ENCODE measurements at regions not wholly inside any gene's neighbourhood (a gene's known extent, or its start where the extent isn't known, plus 50 kb on each side); places are given as distances from the start of the nearest gene placed in this dataset.

- TF ChIP-seq, protein P1, sequence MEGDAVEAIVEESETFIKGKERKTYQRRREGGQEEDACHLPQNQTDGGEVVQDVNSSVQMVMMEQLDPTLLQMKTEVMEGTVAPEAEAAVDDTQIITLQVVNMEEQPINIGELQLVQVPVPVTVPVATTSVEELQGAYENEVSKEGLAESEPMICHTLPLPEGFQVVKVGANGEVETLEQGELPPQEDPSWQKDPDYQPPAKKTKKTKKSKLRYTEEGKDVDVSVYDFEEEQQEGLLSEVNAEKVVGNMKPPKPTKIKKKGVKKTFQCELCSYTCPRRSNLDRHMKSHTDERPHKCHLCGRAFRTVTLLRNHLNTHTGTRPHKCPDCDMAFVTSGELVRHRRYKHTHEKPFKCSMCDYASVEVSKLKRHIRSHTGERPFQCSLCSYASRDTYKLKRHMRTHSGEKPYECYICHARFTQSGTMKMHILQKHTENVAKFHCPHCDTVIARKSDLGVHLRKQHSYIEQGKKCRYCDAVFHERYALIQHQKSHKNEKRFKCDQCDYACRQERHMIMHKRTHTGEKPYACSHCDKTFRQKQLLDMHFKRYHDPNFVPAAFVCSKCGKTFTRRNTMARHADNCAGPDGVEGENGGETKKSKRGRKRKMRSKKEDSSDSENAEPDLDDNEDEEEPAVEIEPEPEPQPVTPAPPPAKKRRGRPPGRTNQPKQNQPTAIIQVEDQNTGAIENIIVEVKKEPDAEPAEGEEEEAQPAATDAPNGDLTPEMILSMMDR (IDR thresholded peaks at IDR 0.05; ENCODE audit: low read depth, low read length) = no peak
- TF ChIP-seq POLR2A (IDR thresholded peaks at IDR 0.05; ENCODE audit: extremely low read depth, insufficient read length) (no peak), MYC (IDR thresholded peaks at IDR 0.05; ENCODE audit: low read depth, low read length) (no peak)
These were observed 646.4 kb downstream of the TBC1D4 start for GRCh38 chr13:74835579-74835978.

All from NB4 (cell line).